ENCODE measurements at regions not wholly inside any gene's neighbourhood (a gene's known extent, or its start where the extent isn't known, plus 50 kb on each side); places are given as distances from the start of the nearest gene placed in this dataset.
"Not testable (repeated sequence)": the region's sequence is repeated elsewhere in the genome, so short reads cannot be mapped to it uniquely, and the experiment has no call there.

DNA sequence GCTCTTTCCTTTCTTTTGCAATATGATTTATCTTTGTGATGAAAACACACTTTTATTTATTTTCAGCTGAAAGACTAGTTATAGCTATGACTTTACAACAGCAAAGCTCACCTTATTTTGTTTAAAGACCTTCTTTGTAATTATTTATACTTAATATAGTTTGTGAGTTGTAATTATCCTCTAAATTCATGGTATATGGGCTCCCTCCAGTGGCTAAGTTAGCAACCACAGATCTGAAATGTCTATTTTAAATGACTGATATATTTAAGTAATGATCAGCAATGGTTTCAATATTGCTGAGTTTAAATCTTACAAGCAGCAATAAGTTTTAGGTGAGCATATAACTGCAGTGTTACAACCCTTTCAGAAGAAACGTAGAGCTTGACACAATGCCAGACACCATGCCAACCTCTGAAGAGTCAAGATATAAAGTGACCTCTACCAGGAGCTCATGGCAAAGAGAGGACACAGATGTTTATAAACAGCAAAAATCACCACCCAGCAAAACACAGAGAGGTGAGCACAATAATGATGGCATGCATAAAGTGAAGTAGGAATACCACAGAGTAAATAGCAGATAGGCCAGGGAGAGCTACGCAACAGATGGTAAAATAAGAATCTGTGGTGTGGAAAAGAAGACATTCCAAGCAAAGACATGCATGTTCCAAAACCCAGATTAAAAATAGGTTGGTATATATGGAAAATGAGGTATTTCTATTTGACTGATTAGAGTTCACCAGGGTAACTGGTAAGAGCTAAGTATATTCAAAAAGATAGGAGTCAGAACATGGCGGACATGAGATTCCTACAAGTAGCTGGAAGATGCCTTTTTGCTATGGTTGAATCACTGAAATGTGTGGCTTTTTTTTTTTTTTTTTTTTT is 143.7 kb upstream of the ZNF385D start:
- DNase-seq (ENCODE audit: low read depth in 3 of 3) = no peak

DNA sequence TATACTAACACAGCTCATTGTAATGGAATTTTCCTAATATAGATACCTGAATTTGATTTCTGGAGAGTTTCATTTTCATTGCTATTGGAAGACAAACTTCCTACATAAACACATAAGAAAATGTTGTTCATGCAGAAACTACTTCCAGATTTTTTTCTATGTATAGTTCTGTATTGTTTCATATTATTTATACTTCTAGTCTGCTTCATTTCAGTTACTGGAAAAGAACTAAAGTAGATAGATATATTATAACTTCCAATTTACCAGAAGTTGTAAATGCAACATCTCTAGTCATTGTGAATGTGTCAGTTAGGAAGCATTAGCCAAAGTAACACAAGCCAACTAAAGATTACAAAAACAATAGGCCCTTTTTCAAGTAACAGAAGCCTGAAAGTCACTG is 147.3 kb upstream of the ZNF385D start:
- no peak for DNase-seq (ENCODE audit: low read depth in 3 of 3)

DNA sequence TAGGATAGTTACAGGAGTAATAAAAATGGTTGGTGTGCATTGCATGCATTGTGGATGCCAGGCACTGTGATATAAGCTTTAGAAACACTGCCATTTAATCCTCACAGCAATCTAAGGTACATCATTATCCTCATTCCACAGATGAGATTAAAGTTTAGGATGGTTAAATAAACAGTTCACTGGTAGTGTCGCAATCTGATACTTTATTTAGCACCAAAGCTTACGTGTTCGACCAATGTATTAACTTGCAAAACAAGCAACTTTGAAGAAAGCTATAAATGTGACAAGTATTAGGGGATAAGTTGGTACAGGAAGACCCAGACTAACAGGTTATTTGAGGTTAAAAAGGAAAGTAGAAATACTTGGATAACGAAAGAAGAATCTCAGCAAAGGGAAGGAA is 150.5 kb upstream of the ZNF385D start:
- no peak for DNase-seq (ENCODE audit: low read depth in 3 of 3)

DNA sequence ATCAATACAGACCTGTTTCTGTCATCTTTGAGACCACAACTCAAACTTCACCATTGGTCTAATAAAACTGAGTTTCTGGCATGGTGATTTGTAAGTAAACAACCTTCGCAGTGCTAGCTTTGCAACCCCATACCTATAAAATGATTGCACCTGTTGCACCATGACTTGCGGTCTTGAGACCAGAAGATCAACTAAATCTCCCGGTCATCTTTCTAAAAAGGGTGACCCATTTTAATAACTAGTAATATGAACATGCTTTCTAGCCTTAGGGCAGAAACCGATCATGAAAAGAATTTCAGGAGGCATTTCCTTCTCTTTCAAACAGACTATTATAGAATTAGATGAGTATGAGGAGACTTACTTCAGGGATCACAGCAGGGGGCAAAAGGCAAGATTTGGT is 151.9 kb upstream of the ZNF385D start:
- no peak for DNase-seq (ENCODE audit: low read depth in 3 of 3)

DNA sequence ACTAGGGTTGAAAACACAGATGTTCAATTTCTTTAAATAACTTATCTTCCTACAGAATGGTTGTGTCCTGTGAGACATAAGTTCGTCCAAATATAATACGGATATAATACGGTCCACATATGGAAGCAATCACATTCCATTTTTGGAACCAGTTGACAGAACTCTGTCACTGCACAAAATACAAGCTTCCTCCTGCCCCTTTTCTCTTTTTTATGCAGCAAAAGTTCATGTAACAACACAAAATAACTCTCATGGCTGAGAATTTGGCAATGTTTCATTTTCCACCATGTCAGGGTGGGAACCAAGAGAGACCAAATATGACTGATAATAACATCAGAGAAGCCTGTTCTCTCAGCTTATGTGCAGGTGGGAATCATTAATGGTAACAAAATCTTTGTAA is 158.1 kb upstream of the ZNF385D start:
- DNase-seq (ENCODE audit: low read depth in 3 of 3) = no peak

DNA sequence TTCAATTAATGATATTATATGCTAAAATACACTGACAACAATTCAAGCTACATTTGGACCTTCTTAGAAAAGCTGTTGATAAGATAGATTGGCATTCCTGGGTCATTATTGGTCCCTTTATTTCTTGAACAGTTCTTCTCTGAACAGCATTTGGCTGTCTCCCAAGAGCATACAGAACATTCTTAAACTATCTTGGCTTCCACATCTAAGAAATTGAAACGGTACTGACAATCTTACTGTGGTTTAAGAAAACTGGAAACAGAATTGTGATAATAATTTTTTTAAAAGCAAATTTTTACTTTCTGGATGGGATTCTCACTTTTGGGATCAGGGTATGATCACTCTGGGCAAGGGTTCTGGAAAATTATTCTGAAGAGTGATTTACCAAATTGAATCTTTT is 161.7 kb upstream of the ZNF385D start:
- no peak for DNase-seq (ENCODE audit: low read depth in 3 of 3)

DNA sequence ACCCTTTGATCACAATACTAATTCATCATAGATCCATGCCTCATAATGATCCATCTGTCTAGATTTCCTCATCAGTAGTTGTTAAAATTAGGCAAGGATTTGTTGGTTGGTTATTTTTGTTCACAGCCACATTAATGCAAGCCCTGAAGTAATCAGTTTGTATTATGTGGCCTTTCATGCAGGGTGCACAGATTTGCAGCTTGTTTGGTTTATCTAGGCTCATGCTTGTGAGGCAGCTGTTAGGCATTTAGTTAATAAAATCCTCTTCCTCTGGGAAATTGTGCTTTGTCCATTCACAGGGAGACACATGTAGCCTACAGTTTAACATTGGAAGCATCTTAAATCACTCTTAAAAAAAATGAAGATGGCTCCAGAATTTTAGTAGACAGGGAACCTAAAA is 162.8 kb upstream of the ZNF385D start:
- DNase-seq (ENCODE audit: low read depth in 3 of 3) = no peak

DNA sequence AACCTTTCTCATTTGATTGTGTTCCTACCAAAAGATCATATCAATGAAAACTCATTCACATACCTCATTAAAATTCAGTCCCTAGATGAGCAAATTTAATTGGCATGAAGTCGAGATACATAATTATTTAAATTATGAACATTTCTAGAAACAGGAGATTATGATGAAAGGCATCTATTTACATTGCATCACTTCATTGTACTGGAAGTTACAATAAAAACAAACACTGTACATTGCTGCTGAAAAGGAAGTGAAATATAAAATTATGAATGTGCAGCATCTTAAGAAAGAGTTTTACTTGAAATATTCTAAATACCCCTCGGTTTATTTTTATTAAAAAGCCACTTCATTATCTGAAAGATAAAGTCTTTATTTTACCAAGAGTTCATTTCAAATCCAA is 163.4 kb upstream of the ZNF385D start:
- DNase-seq (ENCODE audit: low read depth in 3 of 3) = no peak

DNA sequence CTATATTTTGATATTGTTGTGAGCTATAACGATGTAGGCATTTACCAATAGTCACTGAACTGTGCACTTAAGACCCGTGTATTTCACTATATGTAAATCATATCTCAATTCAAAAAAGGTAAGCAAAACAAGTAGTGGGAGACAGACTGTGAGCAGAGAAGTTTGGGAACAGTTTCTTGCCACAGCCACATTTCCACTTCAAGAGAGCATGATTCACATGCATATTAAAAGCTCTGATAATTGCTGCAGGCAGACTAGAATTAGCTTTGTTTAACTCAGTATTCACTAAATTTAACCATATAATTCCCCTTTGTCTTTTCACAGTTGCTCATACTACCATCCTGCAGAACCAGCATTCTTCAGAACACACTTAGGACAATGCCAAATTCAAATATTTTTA is 168.4 kb upstream of the ZNF385D start:
- DNase-seq (ENCODE audit: low read depth in 3 of 3) = no peak

DNA sequence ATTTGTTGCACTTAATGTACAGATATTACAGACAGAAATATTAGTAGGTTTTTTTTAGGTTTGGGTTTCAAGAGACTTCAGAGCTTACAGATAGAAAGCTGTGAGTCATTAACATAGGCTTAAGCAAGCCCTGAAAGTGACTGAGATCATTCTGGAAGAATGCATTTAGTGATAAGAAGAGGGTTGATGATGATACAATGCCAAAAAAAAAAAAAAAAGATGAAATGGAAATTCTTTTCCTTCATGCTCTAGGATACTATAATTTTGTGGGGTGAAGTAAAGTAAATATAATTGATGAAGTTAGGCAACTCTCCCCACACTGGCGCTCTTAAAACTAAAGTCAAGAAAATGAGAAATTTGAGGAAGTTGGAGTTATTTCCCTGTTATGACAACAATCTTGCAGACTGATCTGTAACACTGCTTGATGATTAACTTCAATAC is 169.4 kb upstream of the ZNF385D start:
- no peak for DNase-seq (ENCODE audit: low read depth in 3 of 3)

DNA sequence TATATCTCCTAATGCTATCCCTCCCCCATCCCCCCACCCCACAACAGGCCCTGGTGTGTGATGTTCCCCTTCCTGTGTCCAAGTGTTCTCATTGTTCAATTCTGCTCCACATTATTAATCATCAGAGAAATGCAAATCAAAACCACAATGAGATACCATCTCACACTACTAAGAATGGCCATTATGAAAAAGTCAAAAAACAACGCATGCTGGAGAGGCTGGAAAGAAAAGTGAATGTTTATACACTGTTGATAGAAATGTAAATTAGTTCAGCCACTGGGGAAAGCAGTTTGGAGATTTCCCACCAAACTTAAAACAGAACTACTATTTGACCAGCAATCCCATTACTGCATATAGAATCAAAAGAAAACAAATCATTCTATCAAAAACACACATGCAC is 172.1 kb upstream of the ZNF385D start:
- DNase-seq (ENCODE audit: low read depth in 3 of 3) = not testable (repeated sequence)

DNA sequence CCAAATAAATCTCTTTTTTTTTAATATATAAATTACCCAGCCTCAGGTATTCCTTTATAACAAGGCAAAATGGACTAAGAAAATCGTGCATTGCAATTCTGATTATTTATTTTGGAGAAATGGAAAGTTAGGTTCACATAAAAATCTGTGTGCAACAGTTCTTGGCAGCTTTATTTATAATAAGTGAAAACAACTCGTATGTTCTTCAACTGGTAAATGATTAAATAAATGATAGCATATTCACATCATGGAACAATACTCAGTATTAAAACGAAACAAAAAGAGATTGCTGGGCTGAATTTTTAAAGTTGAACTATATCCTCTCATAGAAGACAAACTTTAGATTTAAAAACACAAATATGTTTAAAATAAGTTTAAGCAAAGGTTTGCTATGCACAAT is 176.3 kb upstream of the ZNF385D start:
- DNase-seq (ENCODE audit: low read depth in 3 of 3) = no peak

DNA sequence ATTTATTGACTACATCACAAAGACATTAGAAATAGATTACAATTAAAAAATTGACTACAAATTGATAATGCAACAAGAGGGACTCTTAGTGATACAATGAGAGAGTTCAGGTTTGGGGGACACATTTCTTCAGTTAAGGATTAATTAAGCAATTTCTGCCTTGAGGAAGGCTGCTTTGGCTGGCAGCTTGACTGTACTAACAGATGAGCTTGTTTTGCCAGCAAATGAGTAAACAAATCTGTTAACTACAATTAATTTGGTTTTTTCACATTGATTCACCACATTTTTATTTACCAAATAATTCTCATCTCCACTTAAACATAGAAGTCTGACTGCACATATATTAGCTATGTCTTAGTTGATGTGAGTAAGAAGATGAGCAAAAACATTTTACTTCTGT is 183.6 kb upstream of the ZNF385D start:
- DNase-seq (ENCODE audit: low read depth in 3 of 3) = no peak

DNA sequence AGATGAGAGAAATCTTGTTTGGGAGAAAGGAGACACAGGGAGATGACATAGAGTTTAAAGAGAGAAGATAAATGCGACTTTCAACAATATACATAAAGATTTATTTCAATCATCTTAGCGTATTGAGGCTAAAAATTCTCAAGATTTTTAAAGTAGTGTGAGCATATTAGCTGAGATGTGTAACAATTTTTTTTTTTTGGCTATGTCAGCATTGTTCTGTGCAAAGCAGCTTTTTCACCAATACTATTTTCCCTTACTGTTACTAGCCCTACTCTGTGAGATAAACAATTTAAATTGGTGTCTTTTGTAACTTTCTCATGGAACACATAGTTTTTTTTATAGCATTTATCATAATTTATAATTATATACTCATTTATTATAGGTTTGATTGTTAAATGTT is 185.2 kb upstream of the ZNF385D start:
- no peak for DNase-seq (ENCODE audit: low read depth in 3 of 3)

DNA sequence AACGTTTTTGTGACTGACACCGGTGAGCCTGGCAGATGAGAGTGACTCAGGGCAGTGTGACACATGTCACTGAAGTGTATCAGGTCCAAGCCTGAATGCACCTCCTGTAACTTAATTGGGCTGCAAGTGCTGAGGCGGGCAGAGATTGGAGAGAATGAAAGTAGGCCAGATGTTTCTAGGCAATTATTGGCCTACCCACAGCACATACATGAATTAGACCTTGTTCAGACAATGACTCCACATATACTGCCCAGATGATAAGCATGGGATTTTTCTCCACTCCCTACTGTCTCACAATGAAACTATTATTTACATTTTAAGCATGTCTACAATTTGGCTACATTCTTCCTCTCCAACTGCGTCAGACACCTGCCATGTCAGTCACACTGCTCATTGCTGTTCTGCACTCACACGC is 187.3 kb upstream of the ZNF385D start:
- DNase-seq (ENCODE audit: low read depth in 3 of 3) = no peak

DNA sequence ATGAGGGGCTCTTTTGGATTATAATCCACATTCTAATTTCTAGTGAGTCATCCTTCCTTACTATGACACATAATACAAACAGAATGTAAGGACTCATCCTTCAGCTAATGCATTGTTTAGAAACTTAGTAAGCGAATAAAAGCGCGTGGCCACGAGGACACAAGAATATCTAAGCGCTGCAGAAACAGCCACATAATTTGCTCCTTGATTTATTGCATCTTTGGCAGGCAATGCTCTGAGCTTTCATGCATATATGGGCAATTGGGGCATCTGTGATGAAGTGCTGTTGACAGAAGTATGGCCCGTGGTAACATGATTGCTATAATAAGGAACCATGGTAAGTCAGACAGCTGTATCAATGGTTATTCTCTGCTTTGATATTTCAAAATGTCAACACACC is 191.3 kb upstream of the ZNF385D start:
- no peak for DNase-seq (ENCODE audit: low read depth in 3 of 3)

DNA sequence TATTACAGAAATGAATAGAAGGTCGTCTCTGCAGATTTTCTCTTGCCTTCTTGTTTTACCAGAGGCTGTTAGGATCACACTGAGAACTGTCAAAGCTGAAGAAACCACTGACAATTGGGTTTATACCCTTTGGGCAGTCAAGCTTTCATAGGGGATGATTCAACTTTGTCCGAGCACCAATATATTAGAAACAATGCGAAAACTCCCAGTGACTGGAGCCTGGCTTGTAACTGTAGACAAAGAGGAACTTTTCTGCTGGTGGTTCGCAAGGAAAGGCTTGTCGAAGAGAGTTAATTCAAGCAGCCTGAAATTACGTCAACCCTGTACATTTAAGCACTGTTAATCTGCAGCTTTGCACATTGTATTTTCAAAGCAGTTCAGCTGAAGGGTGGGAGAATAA is 193.2 kb upstream of the ZNF385D start:
- DNase-seq (ENCODE audit: low read depth in 3 of 3) = no peak

DNA sequence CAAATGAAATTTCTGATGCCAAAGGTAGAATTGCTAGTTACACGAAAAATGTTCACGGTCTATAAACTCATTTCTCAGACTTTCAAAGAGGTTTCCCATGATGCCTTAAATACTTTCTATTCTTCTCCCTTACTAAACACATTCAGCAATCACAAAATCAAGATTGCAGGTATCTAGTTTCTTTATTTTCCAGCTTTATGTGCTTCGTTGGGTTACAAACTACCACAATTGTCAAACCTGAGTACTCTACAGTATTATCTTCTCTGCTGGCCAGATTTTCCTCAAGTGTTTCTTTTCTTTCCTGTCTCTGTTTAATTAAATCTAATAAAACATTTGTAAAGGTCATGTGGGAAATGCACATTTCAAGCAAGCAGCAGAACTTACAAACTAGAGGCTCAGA is 201.8 kb upstream of the ZNF385D start:
- no peak for DNase-seq (ENCODE audit: low read depth in 3 of 3)

DNA sequence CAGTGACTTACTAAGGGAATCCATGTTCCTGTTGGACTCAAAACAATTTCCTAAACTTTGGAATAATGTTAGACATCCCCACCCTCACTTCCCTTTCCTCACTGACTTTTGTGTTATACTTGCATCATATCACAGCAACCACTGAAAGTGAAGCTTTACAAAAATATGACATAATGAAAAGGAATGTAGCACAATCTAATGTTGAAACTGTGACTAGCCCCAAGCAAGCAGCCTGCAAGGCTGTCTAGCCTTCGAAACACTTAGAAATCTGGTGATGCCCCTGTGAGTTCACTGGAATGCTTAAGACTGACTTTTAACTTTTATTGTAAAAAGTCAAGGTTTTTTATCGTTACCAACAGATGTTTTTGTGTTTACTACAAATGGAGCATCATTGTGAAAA is 203.7 kb upstream of the ZNF385D start:
- no peak for DNase-seq (ENCODE audit: low read depth in 3 of 3)

DNA sequence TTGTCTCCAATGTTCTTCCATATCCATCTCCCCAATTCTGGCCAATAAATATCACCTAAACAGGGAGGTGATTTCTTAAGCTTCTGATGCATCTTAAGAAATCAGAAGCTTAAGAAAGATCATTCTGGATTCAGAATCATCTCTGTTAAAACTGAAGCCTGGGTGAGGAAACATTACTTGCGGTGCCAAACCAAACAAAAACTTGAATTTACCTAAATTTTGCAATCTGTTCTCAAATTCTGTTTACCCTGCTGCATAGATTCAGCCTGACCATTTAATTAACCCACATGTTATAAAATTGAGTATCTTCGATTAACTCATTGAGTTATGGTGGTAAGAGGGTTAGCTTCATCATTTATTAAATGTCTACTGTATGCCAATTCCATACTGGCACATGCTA is 204.4 kb upstream of the ZNF385D start:
- no peak for DNase-seq (ENCODE audit: low read depth in 3 of 3)

DNA sequence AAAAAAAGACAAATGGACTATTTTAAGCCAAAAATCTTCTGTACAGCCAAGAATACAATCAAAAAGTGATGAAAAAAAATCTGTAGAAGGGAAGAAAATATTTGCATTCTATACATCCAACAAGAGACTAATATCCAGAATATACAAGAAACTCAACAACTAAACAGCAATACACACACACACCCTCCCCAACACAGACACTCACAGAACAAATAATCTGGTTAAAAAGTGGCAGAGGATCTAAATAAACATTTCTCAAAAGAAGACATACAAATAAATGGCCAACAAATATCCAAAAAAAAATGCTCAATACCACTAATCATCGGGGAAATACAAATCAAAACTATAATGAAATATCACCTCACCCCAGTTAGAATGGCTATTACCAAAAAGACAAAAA is 209.0 kb upstream of the ZNF385D start:
- DNase-seq (ENCODE audit: low read depth in 3 of 3) = no peak

DNA sequence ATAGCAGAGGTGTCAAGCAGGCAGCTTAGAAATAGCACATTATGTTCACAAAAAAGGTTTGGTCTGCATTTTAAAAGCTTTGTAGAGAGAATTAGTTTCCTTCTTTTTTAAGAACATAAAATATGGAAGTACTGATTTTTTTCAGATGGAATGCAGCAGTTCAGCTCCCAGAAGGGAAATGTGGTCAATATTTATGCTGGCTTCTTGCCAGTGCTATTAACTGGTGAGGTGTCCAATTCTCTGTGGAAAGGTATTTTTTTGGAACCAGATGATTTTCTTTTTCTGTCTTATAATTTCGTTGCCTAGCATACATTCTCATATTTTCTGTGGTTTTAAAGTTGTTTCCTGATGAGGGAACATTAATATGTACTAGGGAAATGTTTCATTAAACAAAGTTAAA is 211.4 kb upstream of the ZNF385D start:
- DNase-seq (ENCODE audit: low read depth in 3 of 3) = no peak

DNA sequence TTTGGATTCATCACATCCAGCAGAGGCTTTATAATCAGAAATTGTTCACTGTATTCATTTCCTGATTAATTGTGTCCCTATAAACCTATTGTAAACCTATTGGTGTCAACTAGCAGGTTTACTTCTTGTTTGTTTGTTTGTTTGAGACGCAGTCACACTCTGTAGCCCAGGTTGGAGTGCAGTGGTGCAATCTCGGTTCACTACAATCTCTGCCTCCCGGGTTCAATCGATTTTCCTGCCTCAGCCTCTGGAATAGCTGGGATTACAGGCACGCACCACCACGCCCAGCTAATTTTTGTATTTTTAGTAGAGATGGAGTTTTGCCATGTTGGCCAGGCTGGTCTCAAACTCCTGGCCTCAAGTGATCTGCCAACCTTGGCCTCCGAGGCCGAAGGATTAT is 215.4 kb upstream of the ZNF385D start:
- not testable (repeated sequence) for DNase-seq (ENCODE audit: low read depth in 3 of 3)

DNA sequence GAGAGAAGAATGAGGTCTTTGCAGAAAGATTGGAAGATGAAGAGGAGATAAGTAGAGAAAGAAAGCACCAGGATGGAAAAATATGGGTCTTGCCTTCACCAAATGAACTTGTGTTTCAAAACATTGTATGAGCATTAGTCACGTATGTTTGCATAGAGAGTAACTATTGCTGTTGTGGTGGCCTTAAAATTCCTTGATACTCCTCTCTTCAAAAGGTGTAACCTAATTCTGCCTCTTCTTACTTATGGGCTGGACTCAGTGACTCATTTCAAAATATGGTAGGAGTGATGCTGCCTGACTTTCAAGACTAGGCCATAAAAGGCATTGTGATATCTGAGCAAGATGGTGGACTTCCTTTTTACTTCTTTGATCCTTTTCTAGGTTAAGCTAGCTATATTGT is 228.7 kb upstream of the ZNF385D start:
- DNase-seq (ENCODE audit: low read depth in 3 of 3) = no peak
